IMR-90 (cell line): ENCODE measurements at regions not wholly inside any gene's neighbourhood (a gene's known extent, or its start where the extent isn't known, plus 50 kb on each side); places are given as distances from the start of the nearest gene placed in this dataset.

Source experiments
- ATAC-seq: fragments of 200-7000 bp; cut with Tn5 transposase; 2 replicates; pipeline ENCODE4 v1.9.1; 2020; ENCODE audit warnings: low read depth, mild to moderate bottlenecking, moderate library complexity
- BruUV-seq: library from RNA; stranded (reverse); fragments of 400-500 nt; replicated peaks from 2 replicates; lab custom pipeline; 2021; lab: Mats Ljungman, UMichigan
- CTCF ChIA-PET: fragments of 300-600 bp; formaldehyde crosslinking; extraction: SDS; loops from one replicate; lab custom pipeline; 2021; ENCODE audit warnings: antibody characterized with exemption; lab: Yijun Ruan, JAX
- POLR2A ChIA-PET: fragments of 300-600 bp; sonication (Branson Sonifier 250); formaldehyde crosslinking; loops from one replicate; lab custom pipeline; 2022; ENCODE audit warnings: antibody characterized with exemption; ENCODE audit not compliant: unreplicated experiment; lab: Charles Lee
- DNase-seq: peaks from one replicate; pipeline ENCODE4 v3.0.0; 2013
- H2AFZ ChIP-seq: replicated peaks from 2 replicates; pipeline ENCODE3; 2013; ENCODE audit warnings: low read length, mild to moderate bottlenecking; ENCODE audit not compliant: poor library complexity
- H2AK5ac ChIP-seq: 2 replicates; pipeline ENCODE4 v1.6.1; 2013; ENCODE audit warnings: low read depth, low read length, inconsistent platforms
- H2AK9ac ChIP-seq: replicated peaks from 2 replicates; pipeline ENCODE3; 2013; ENCODE audit warnings: mild to moderate bottlenecking, low read depth, low read length, moderate library complexity; ENCODE audit not compliant: poor library complexity
- H2BK120ac ChIP-seq: 2 replicates; pipeline ENCODE4 v1.6.1; 2013; ENCODE audit warnings: low read depth, low read length, inconsistent platforms
- H2BK15ac ChIP-seq: 3 replicates; pipeline ENCODE4 v1.6.1; 2013; ENCODE audit warnings: low read depth, low read length, inconsistent platforms
- H2BK20ac ChIP-seq: 2 replicates; pipeline ENCODE4 v1.6.1; 2013; ENCODE audit warnings: low read depth, mild to moderate bottlenecking, inconsistent platforms, low read length, moderate library complexity
- H2BK5ac ChIP-seq: 2 replicates; pipeline ENCODE4 v1.6.1; 2013; ENCODE audit warnings: mild to moderate bottlenecking, low read depth, low read length, inconsistent platforms; ENCODE audit not compliant: poor library complexity, severe bottlenecking
- H3K14ac ChIP-seq: replicated peaks from 2 replicates; pipeline ENCODE4 v1.6.1; 2013; ENCODE audit warnings: low read depth, low read length, inconsistent platforms
- H3K18ac ChIP-seq: 2 replicates; pipeline ENCODE4 v1.6.1; 2013; ENCODE audit warnings: low read depth, low read length, control low read depth
- H3K23ac ChIP-seq: 2 replicates; pipeline ENCODE4 v1.6.1; 2013; ENCODE audit warnings: low read depth, low read length, inconsistent platforms
- H3K27ac ChIP-seq: 2 replicates; pipeline ENCODE4 v1.5.1; 2013; ENCODE audit warnings: mild to moderate bottlenecking, control low read depth, low read length; ENCODE audit not compliant: insufficient read depth
- H3K27me3 ChIP-seq: 2 replicates; pipeline ENCODE4 v1.6.1; 2013; ENCODE audit warnings: low read length; ENCODE audit not compliant: control insufficient read depth, insufficient read depth
- H3K36me3 ChIP-seq: 2 replicates; pipeline ENCODE4 v1.6.1; 2013; ENCODE audit warnings: low read length, mixed read lengths; ENCODE audit not compliant: control insufficient read depth, insufficient read depth
- H3K4ac ChIP-seq: 2 replicates; pipeline ENCODE4 v1.6.1; 2013; ENCODE audit warnings: low read depth, low read length, inconsistent platforms
- H3K4me1 ChIP-seq: 2 replicates; pipeline ENCODE4 v1.6.1; 2013; ENCODE audit warnings: low read length, mixed read lengths; ENCODE audit not compliant: control insufficient read depth, insufficient read depth
- H3K4me2 ChIP-seq: 2 replicates; pipeline ENCODE4 v1.6.1; 2013; ENCODE audit warnings: low read depth, mild to moderate bottlenecking, control low read depth, low read length, moderate library complexity
- H3K4me3 ChIP-seq: 2 replicates; pipeline ENCODE4 v1.5.1; 2013; ENCODE audit warnings: low read depth, mild to moderate bottlenecking, control low read depth, low read length, moderate library complexity; ENCODE audit not compliant: insufficient read depth
- H3K56ac ChIP-seq: 2 replicates; pipeline ENCODE4 v1.6.1; 2013; ENCODE audit warnings: low read length, inconsistent platforms; ENCODE audit not compliant: insufficient read depth; ENCODE audit errors: extremely low read depth
- H3K79me1 ChIP-seq, 2 experiments: 2 replicates each; pipeline ENCODE4 v1.6.1; 2013; ENCODE audit warnings: low read length in 2 of 2, inconsistent platforms in 1 of 2, low read depth in 1 of 2
- H3K9ac ChIP-seq: 2 replicates; pipeline ENCODE4 v1.6.1; 2013; ENCODE audit warnings: low read depth, low read length, control low read depth
- H3K9me1 ChIP-seq: 2 replicates; pipeline ENCODE4 v1.6.1; 2013; ENCODE audit warnings: low read length, inconsistent platforms; ENCODE audit not compliant: insufficient read depth
- H3K9me3 ChIP-seq: 2 replicates; pipeline ENCODE4 v1.6.1; 2013; ENCODE audit warnings: low read length; ENCODE audit not compliant: control insufficient read depth, insufficient read depth
- H4K20me1 ChIP-seq: 2 replicates; pipeline ENCODE4 v1.6.1; 2013; ENCODE audit warnings: low read length, inconsistent platforms; ENCODE audit not compliant: insufficient read depth
- H4K5ac ChIP-seq: 2 replicates; pipeline ENCODE4 v1.6.1; 2013; ENCODE audit warnings: mild to moderate bottlenecking, low read depth, low read length, control low read depth
- H4K8ac ChIP-seq, 2 experiments: 2 replicates each; pipeline ENCODE4 v1.6.1; 2013; ENCODE audit warnings: low read depth in 2 of 2, low read length in 2 of 2, control low read depth in 1 of 2, inconsistent platforms in 1 of 2
- H4K91ac ChIP-seq: 2 replicates; pipeline ENCODE4 v1.6.1; 2013; ENCODE audit warnings: low read depth, low read length, inconsistent platforms; ENCODE audit not compliant: insufficient read depth
- CEBPB ChIP-seq: IDR thresholded peaks from 2 replicates; pipeline ENCODE4 v1.6.1; 2012; ENCODE audit warnings: low read depth, low read length, improper control_type of control experiment
- MAFK ChIP-seq: IDR thresholded peaks from 2 replicates; pipeline ENCODE4 v1.6.1; 2012; ENCODE audit warnings: low read depth, low read length, improper control_type of control experiment
- NFE2L2 ChIP-seq: fragments of 150-350 bp; IDR thresholded peaks from 2 replicates; pipeline ENCODE4 v1.6.1; 2016; ENCODE audit warnings: low read depth, mild to moderate bottlenecking, low read length
- POLR2A ChIP-seq: IDR thresholded peaks from 2 replicates; pipeline ENCODE4 v1.6.1; 2012; ENCODE audit warnings: mild to moderate bottlenecking, low read depth, low read length
- RAD21 ChIP-seq: IDR thresholded peaks from 2 replicates; pipeline ENCODE4 v1.6.1; 2012; ENCODE audit warnings: low read length, improper control_type of control experiment
- RCOR1 ChIP-seq: IDR thresholded peaks from 2 replicates; pipeline ENCODE4 v1.6.1; 2012; ENCODE audit warnings: mild to moderate bottlenecking, low read length, improper control_type of control experiment; ENCODE audit not compliant: insufficient replicate concordance
- RFX5 ChIP-seq: IDR thresholded peaks from 2 replicates; pipeline ENCODE4 v1.8.0; 2012; ENCODE audit warnings: low read depth, mild to moderate bottlenecking, low read length, moderate library complexity
- SMC3 ChIP-seq: fragments of 150-350 bp; IDR thresholded peaks from 2 replicates; pipeline ENCODE4 v1.6.1; 2016; ENCODE audit warnings: low read depth, mild to moderate bottlenecking, antibody characterized with exemption, low read length, moderate library complexity
- WGBS, 2 experiments: methylation state at CpG; one replicate each; pipeline versions ENCODE4 v1.1.5 to v1.1.7; 2013; ENCODE audit warnings: missing lambda C conversion rate in 2 of 2; ENCODE audit not compliant: insufficient read length in 1 of 2; ENCODE audit errors: extremely low coverage in 2 of 2; 5-methylcytosine and 5-hydroxymethylcytosine counted together
- dilution Hi-C: fragments of 300-500 bp; cut with HindIII; formaldehyde crosslinking; loops from one replicate; pipeline ENCODE4 v1.14.3; 2018; ENCODE audit warnings: low sequenced_read_pairs; ENCODE audit not compliant: unreplicated experiment
- in situ Hi-C: fragments of 300-500 bp; cut with MboI; formaldehyde crosslinking; loops from 3 replicates; pipeline ENCODE4 v1.14.3; 2019; ENCODE audit warnings: low sequenced_read_pairs, inconsistent platforms, mixed read lengths
- intact Hi-C: fragments of 100-400 bp; cut with micrococcal nuclease; formaldehyde crosslinking; loops from 2 replicates; pipeline ENCODE4 v1.10.0; 2022
- TF ChIP-seq, protein P1 (sequence below): conservative IDR thresholded peaks from 2 replicates; pipeline ENCODE4 v1.5.1; 2012; ENCODE audit warnings: mild to moderate bottlenecking, low read depth, low read length, improper control_type of control experiment

DNA sequence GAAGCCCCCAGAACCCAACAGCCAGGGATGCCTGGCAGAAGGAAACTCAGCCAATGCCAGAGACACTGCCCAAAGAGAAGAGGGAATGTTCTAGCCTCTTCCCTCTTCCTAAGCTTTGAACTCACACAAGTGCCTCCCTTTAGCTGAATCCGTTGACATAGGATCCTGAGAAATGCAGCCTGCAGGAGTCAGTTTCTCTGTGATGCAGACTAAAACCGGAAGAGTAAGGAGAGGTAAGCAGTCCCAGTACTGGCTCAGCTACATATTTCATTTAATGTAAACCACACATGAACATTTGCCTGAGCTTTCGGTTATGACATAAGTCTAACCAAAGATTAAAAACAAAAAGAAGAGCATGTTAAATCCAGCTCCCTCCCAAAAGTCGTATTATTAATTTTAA lies 768.7 kb downstream of the TBL1XR1 start:
- WGBS, 2 experiments, result no CpG with 5 or more reads among the region's 4 CpGs
- peaks cover 2% of the 10 kb centered on the region; the same call in 1 of the 2 replicates for H3K4me1 ChIP-seq
- intact Hi-C loops, result loop anchor here (10.0 kb wide), 1 partner anchor 764 kb away; no protein-coding TSS in a partner anchor
- no peak overlapping the region; the same call in 1 of the 2 replicates for H3K14ac ChIP-seq
- H3K4me3 ChIP-seq, result no peak overlapping the region
- H3K4ac ChIP-seq, result peak overlapping the region; percentile 65
- H3K9me1 ChIP-seq, result no peaks in the 10 kb centered on the region
- H3K9ac ChIP-seq, result no peak overlapping the region
- peak overlapping the region; percentile 7 to 35; a peak in 1 of 4 replicates for H4K8ac ChIP-seq
- in situ Hi-C loops, result loop anchor here (25.0 kb wide), 1 partner anchor 1266 kb away; no protein-coding TSS in a partner anchor
- no peaks in the 10 kb centered on the region for H4K20me1 ChIP-seq
- ChIA-PET CTCF (interaction anchor here (1.1 kb wide), 1 partner anchor 1664 kb away, joined by 3 read pairs; no protein-coding TSS in a partner anchor), POLR2A (no interaction called here)
- H2BK15ac ChIP-seq, result no peak overlapping the region
- dilution Hi-C loops, result no loop called here
- H4K91ac ChIP-seq, result peak overlapping the region; percentile 19; the same call in 1 of the 2 replicates
- H2AK9ac ChIP-seq, result no peak overlapping the region
- no peaks in the 10 kb centered on the region for H3K36me3 ChIP-seq
- no peak overlapping the region for H3K56ac ChIP-seq
- 0 out of 2 replicates have a peak overlapping the region, but pooled peaks have one; percentile 11 for H3K23ac ChIP-seq
- peak overlapping the region; percentile 80 for H2BK120ac ChIP-seq
- H2BK5ac ChIP-seq, result no peak overlapping the region
- H3K9me3 ChIP-seq, result no peaks in the 10 kb centered on the region
- H2AK5ac ChIP-seq, result no peak overlapping the region
- DNase-seq (no peak), ATAC-seq (no peak)
- H3K4me2 ChIP-seq, result no peak overlapping the region
- no TSS peak for BruUV-seq
- H3K27ac ChIP-seq, result peak overlapping the region; percentile 44; the same call in 1 of the 2 replicates
- no peaks in the 10 kb centered on the region for H3K79me1 ChIP-seq
- H3K27me3 ChIP-seq, result no peaks in the 10 kb centered on the region
- TF ChIP-seq RCOR1, result no peak
- no peak for TF ChIP-seq CEBPB
- no peak for TF ChIP-seq MAFK
- no peak for TF ChIP-seq RFX5
- no peak for TF ChIP-seq POLR2A
- no peak for TF ChIP-seq RAD21
- no peak for TF ChIP-seq SMC3
- TF ChIP-seq NFE2L2, result no peak
- TF ChIP-seq, protein P1, sequence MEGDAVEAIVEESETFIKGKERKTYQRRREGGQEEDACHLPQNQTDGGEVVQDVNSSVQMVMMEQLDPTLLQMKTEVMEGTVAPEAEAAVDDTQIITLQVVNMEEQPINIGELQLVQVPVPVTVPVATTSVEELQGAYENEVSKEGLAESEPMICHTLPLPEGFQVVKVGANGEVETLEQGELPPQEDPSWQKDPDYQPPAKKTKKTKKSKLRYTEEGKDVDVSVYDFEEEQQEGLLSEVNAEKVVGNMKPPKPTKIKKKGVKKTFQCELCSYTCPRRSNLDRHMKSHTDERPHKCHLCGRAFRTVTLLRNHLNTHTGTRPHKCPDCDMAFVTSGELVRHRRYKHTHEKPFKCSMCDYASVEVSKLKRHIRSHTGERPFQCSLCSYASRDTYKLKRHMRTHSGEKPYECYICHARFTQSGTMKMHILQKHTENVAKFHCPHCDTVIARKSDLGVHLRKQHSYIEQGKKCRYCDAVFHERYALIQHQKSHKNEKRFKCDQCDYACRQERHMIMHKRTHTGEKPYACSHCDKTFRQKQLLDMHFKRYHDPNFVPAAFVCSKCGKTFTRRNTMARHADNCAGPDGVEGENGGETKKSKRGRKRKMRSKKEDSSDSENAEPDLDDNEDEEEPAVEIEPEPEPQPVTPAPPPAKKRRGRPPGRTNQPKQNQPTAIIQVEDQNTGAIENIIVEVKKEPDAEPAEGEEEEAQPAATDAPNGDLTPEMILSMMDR, result no peak
- peak overlapping the region; percentile 80 for H4K5ac ChIP-seq
- peak overlapping the region; percentile 74 for H3K18ac ChIP-seq
- peak overlapping the region; percentile 64 for H2AFZ ChIP-seq
- H2BK20ac ChIP-seq, result peak overlapping the region; percentile 88
